Stimulated activated CD4-positive, alpha-beta T cell treated with anti-CD3 and anti-CD28 coated beads, Interleukin-4, amount 100 ng/mL, for 48 hours (primary cell): ENCODE measurements at regions not wholly inside any gene's neighbourhood (a gene's known extent, or its start where the extent isn't known, plus 50 kb on each side); places are given as distances from the start of the nearest gene placed in this dataset.
"Not testable (repeated sequence)": the region's sequence is repeated elsewhere in the genome, so short reads cannot be mapped to it uniquely, and the experiment has no call there.

Source experiments
- DNase-seq, 2 donors: peaks; one replicate each; pipeline ENCODE4 v3.0.0-alpha.2; 2020; ENCODE audit warnings: low read depth in 2 of 2

DNA sequence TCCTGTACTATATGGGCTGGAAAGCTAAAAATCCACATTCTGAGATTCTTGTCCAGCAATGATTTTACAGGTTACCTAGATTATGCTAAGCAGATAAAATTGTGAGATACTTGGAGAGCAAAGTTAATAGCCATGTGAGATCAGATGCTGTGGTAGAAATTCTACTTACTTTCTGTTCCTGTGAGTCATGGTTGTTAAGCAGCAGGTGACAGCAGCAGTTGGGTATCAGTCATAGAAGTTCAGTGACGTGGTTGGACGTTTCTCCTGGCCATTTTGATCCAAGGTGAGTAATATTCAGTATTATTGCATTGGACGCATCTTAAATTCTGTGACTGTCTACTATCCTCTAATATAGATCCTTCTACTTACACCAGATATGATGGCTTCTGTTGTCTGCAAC, 524.5 kb downstream of the TMEM38B start:
- no peak for DNase-seq

DNA sequence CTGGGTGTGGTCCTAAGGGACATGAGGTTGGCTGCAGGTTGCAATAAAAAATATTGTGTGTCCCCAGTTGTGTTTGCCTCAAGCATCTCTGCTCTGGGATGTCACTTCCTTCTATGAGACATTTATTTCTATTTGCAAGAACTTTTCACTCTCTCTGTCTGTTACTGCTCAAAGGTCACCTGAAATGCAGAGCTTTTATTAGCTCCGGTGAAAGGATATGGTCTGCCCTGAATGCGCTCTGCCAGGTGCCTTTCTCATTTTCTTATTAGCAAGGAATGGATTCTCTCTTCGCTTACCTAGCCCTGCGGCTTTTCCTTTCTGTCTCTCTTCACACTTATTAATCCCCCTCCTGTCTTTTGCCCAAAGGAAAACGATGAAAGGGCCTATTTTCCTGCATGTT, 526.1 kb downstream of the TMEM38B start:
- no peak for DNase-seq

DNA sequence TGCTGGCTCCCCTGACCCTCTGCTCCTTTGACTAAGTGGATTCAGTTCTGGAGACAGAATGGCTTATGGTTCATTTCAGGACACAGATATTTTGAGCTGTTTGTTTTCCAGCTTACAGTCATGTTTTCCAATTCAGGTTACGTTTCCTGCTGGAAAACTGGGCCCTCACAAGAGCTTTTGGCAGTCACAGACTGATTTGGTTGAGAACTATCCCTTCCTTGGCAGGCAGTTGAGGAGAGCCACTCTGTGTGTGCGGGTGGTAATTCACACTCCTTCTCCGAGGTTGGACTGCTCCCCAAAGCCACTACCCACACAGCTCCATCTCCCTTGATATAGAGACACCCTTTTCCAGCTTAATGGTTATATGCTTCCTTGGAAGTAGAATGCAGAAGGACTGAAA, 534.5 kb downstream of the TMEM38B start:
- DNase-seq, result no peak

DNA sequence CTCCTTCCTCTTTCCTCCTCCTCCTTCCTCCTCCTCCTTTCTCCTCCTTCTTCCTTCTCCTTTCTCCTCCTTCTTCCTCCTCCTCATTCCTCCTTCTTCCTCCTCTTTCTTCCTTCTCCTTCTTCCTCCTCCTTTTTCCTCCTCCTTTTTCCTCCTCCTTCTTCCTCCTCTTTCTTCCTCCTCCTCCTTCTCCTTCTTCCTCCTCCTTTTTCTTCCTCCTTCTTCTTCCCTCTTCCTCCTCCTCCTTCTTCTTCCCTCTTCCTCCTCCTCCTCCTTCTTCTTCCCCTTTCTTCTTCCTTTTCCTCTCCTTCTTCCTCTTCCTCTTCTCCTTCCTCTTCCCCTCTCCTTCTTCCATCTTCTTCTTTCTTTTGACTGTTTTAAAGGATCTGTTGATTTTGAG, 538.8 kb downstream of the TMEM38B start:
- no peak for DNase-seq

DNA sequence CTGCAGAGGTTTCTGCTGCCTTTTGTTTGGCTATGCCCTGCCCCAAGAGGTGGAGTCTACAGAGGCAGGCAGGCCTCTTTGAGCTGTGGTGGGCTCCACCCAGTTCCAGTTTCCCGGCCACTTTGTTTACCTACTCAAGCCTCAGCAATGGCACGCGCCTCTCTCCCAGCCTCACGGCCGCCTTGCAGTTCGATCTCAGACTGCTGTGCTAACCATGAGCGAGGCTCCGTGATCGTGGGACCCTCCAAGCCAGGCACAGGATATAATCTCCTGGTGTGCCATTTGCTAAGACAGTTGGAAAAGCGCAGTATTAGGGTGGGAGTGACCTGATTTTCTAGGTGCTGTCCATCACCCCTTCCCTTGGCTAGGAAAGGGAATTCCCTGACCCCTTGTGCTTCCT, 566.6 kb downstream of the TMEM38B start:
- DNase-seq, result not testable (repeated sequence)

DNA sequence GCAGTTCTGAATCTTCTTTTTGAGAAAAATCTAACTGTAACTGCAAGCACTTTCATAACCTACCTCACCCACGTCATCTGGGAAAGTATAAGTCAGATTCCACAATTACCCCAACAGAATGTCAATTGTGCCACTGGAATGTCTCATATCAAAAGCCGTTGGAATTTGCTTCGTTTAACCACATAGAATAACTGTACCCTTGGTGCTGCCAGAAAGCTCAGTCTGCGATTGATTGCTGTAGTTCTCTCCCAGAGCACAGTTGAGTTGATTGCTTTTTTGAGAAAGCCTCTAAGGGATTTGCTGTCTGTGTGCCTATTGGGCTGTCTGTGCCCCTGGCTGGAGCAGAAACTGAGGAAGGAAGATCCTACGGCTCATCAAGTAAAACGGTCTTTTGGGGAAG, 583.6 kb downstream of the TMEM38B start:
- DNase-seq, result no peak

DNA sequence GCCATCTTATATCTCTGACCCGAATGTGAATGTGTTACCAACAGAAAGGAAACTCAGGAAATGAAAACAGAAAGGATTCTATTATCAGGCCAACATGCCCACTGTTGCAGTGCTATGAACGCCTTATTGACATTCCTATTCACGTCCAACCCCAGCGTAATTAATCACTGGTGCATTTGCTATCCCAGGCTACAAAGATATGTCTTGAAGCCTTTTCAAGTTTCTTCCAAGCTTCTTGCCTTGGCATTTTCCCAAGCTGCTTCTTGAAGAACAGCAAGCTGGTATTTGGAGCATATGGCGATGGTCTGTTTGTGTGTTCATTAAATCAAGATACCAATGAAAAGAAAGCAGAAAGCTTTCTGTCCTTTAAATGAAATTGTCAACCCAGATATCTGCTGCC, 579.2 kb upstream of the ZNF462 start:
- DNase-seq, result no peak

DNA sequence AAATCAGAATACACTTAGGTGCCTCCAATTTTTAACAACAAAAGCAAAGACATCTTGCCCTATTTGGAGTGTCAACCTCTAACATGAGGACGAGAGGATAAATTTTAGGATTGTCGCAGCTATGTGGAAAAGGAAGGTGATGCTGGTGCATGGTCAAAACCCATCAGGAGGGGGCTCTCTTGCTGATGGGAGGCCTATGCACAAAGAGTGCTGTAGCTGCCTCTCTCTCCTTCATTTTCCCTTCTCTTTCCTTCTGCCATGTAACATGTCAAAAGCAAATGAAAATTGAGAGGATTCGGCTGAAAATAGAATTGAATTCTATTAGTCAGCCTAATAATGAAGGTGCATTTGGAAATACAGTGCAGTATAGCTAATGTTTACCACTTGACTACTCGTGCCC, 578.7 kb upstream of the ZNF462 start:
- DNase-seq, result no peak

DNA sequence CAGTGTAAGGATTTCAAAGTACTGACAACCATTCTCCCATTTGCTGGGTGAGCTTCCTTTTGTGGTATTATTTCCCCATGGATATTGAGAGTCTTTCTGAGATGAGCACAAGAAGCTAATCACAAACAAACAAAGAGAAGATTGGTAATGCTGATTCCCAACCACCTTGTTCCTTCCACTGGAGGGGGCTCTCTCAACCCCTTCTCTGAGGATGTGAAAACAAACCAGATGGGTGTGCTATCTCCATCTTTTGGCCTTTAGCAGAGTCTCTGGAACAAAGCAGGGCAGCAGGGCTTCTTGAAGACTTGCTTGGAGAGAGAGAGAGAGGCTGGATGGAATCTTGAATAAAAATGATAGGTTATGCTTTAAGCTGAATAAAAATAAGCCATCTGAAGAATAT, 576.7 kb upstream of the ZNF462 start:
- DNase-seq, result no peak

DNA sequence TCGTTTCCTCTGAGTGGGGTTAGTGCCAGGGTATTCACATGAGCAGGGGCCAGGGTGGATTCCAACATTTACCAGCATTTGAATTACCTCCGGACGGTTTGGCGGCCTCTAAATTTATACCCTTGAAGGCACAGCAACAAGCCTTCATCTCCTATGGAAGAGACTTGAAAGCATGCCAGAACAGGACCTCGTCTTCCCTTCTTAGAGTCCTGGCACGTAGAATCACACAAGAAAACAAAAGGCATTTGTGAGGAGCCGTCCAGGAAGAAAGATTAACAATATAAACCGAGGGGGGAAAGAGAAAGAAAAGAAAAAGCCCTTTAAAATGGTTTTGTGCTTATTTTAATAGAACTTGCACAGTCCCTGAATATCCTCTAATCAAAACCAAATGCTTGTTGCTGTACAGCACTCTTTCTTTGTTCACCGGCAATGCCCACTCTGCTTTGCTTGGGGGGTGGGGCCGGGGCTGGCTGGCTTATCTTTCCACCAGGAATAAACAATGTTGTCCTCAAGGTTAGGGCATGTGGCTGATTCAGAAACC, 575.8 kb upstream of the ZNF462 start:
- DNase-seq, result no peak

DNA sequence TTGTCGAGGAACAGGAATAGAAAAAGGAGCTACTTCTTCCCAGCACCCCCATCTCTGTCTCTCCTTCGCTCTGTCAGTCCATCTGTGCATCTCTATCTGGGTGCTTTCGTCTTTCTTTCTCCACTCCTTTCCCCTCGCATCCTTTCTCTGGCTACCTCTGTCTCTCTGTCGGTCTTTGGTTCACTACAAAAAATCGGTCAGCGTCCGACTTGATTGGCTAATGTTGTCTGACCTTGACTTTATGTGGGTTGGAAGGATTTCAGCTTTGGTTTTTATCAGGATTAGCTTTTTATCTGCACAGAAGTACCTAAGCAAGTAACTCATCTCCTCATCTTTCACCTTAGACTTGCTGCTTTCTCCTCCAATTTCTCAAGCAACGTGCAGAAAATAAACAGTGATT, 575.2 kb upstream of the ZNF462 start:
- DNase-seq, result no peak

DNA sequence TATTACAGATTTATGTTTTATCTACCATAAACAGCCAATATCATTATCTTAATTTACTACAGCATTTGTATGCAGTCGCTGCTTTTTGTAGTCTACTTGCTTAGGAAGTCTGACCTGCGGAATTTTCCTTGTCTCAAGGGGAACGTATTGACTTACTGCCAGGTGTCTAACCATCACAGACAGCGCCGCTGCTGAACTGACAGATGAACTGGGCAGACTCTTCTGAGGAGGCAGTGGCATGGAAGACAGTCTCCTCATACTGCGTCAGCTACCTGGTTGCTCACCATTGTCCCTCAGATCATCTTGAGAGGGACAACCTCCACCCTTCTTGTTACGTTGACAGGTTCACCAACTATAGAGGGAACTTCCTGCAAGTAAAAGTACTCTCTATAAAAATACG, 574.3 kb upstream of the ZNF462 start:
- DNase-seq, result no peak

DNA sequence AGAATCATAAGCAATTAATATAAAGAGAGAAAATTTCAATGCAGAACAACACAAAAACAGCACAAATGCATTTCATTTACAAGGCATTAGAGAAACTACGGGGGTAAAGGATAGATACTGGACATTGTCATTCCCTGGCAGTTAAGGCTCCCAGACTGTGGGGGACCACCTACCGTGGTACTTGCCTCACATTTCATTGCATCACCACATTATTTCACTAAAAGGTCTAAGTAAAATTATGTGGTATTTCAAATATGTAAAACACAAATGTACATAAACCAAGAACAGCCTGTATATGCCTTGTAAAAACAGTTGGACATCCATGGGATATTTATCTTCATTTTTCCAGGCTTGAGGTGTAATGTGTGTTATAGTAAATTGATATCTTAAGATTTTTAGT, 571.2 kb upstream of the ZNF462 start:
- DNase-seq, result no peak

DNA sequence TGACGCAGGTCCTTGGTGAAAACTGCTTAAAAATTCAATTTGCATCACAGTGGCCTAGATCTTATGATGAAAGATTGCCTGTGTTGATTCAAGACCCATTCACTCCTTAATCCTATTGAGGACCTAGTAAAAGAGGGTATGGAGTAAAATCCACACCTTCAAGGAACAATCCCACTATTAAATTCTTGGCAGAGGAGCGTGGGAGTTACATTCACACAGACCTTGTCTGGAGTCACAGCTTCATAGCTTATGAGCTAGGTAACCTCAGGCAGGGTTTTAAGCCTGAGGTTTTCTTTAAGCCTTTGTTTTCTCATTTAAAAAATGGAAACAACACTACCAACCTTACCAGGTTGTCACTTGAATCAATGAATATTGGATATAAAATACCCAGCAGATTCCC, 566.5 kb upstream of the ZNF462 start:
- no peak for DNase-seq

DNA sequence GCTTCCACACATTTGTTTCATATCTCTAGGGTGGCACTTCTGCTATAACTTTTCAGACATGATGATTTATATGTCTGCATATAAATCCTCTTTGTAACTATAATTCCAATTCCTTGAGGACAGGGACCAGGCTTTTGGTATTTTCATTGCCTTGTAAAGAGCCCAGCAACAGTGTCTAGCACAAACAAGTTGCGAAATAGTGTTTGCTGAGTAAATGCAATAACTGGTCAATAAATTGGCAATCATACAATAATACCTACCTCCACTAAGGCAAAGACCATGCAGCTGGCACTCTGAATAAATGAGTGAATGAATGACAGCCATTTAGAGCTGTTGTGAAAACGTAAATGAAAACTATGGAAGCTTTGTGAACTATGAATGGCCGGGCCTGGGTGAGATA, 564.0 kb upstream of the ZNF462 start:
- no peak for DNase-seq

DNA sequence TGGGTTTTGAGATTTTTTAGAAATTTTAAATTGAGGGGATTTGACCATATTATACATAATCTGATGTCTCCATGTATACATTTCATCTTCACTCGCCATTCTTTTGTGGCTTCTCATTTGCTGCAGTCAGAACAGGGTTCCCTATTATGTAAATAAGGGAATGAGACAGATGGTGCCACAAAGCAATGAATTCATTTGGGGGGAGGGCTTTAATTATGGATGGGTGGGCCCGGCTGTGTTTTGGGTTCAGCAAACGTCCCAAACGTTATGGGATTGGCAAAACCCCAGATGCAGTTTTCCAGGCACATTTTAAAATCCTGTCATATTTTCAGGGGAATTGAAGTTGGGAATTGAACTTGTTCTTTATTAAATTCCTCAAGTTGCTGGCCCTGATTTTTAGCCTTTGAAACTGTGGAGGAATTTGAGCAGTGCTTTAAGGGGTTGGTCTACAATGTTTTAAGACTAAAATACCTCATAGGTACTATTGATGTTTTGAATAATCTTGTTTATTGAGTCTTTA, 558.5 kb upstream of the ZNF462 start:
- no peak for DNase-seq

DNA sequence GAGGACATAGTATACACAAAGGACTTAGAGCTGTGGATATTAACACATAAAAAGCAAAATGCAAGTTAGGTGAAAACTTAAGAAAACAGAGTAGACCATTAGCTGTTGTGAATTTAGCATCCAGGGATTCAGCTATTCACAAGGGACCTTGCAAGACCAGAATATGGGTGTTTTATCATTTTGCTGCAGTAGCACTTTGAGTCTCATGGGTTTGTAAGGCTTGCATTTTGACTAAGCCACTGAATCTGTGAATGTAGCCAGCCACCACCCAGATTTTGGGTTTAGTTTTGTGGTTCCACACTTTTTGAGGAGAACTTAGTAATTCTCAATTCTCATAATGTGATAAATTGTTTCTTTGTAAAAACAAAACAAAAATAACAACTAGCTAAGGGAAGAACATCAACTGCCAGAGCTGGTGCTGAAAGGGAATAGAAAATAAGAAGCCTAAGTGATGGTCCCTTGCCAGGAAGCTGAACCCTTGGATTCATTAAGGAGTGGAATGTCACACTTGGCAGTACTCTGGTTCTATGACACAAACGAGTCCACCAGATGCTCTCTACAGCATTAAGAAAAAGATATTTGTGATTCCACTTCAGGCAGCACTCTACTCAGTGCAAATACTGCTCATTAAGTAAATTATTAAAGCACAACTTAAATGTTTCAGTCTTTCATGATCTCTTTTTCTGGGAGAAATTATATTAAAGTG, 557.4 kb upstream of the ZNF462 start:
- DNase-seq, result no peak

DNA sequence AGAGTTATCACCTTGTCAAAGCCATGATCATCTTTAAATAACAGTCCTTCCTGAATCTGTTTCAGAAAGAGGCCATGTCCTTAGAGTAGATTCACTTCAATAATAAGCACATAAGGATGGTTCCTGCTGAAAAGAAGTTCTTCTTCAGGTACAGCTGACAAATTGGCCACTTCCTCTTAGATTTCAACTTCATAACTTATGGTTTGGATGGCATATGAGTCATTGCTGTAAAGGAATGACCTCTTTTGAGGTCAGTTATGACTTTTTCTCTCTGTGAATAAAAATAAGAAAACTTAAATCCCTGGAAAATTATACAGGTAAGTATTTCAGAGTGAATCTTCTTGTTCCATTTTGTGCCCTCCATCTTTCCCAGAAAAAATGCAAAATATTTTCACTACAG, 555.3 kb upstream of the ZNF462 start:
- DNase-seq, result no peak

DNA sequence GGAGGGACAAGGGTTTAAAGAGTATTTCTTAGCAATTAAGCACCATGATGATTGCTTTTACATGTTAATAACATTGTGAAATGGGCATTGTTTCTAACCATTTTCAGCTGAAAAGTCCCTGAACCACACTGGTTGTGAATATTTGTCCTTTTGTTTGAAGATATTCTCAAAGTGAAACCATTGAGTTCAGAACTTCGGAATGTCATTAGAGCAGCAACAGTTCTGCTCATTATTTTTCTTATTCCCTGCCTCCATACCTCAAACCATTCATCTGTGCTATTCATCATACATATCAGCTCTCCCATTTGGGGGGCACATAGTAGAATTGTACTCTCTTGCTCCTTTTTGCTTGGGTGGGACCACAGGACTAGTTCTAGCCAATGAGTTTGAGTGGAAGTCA, 553.0 kb upstream of the ZNF462 start:
- DNase-seq, result no peak

DNA sequence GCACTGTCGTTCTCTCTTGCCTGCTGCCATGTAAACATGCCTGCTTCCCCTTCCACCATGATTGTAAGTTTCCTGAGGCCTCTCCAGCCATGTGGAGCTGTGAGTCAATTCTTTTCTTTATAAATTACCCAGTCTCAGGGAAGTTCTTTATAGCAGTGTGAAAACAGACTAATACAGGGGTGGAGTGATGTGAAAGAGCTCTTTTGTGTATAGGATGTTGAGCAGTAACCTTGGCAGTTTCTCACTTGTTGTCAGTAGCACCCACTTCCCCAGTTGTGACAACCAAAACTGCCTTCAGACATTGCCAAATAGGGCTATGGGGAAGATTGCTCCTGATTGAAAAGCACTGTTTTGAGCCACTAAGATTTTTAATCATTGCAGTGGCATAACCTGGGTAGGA, 552.2 kb upstream of the ZNF462 start:
- no peak for DNase-seq

DNA sequence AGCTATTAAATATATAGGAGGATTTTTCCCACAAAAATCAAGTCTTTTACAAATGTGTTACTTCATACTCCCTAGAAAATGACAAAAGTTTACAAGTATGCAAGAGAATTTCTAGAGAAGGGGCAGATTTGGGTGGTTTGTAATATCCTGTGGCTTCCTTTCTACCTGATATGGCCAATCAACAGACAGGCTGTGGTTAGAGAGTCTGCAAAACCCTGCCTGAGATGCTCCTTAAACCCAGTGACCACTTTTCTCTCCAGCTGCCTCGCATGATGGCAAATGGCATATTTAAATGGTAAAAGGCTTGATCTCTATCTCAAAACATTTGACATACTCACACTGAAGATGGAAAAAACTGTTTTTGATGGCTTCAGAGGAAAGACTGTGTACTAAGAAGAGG, 550.1 kb upstream of the ZNF462 start:
- DNase-seq, result no peak

DNA sequence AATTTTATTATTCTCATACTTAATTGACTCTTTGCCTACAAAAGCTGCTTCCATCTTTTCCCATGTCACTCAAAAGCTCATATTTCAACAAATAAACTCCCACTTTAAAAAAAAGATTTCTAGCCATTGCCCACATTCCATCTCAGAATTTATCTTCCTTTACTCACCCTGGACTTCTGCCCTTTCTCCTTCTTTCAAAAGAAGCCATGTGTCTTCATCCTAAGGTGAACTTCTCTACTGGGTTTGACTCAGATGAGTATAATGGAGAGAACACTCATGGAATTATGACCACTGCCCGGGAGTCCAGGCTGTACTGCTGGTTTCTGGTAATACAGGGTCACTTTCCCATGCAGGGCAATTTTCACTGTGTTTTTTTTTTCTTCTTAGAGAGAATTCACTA, 548.5 kb upstream of the ZNF462 start:
- DNase-seq, result no peak

DNA sequence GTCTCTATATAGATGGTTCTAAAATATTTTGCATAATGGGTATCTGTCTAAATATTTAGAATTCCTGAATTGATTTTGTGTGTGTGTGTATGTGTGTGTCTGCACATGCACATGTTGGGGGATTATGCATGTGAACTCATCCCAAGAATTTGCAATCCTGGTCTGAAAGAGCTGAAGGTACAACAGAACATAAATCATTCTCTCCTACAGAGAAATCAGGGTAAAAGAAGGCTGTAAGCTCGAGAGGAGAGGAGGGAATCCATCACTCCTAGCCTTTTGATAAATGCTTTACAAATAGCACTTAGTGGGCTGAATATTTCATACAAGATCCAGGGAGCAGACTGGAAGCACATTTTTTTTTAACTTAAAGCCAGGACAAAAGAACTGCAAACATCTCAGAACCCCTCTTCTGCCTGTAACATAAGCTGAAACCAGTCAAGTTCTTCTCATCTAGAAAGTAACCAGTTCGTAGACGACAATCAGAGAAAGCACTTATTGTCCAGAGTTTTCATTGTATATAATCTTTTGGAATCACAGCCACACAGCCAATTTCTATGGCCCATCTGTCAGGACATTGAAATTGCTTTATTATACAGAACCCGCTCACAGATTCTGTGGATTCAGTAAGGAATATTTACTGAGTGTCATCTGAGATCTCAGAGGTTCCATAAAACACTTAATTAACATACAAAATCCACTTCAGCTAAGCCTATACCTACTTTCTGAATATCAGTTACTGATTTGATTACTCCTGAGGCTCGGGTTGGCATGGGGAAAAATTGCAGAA, 541.4 kb upstream of the ZNF462 start:
- DNase-seq, result no peak
